ENCODE measurements at regions not wholly inside any gene's neighbourhood (a gene's known extent, or its start where the extent isn't known, plus 50 kb on each side); places are given as distances from the start of the nearest gene placed in this dataset.

DNA sequence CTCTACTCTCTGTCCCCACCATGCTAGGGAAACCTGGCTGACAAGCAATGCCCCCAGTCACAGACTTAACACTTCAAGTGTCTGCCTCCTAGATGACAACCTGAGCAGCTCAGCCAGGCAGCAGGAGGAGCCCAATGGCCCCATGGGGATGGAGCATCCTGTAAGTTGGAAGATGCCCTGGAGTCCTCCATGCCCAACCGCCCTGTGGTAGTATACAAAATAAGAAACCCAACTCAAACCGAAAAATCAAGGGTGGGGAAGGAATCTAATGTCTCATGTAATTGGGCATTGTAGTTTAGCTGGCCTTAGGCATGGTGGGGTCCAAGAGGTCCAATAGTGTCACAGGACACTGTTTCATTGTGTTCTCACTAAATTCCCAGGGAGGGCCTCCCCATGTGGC, 104.0 kb downstream of the AIPL1 start:
- no peak overlapping the region for H3K27ac Mint-ChIP-seq
- H3K27me3 Mint-ChIP-seq (ENCODE audit: low read depth, poor library complexity), result peaks cover 25% of the 10 kb centered on the region
- no peak for DNase-seq
- TF ChIP-seq, protein P1, sequence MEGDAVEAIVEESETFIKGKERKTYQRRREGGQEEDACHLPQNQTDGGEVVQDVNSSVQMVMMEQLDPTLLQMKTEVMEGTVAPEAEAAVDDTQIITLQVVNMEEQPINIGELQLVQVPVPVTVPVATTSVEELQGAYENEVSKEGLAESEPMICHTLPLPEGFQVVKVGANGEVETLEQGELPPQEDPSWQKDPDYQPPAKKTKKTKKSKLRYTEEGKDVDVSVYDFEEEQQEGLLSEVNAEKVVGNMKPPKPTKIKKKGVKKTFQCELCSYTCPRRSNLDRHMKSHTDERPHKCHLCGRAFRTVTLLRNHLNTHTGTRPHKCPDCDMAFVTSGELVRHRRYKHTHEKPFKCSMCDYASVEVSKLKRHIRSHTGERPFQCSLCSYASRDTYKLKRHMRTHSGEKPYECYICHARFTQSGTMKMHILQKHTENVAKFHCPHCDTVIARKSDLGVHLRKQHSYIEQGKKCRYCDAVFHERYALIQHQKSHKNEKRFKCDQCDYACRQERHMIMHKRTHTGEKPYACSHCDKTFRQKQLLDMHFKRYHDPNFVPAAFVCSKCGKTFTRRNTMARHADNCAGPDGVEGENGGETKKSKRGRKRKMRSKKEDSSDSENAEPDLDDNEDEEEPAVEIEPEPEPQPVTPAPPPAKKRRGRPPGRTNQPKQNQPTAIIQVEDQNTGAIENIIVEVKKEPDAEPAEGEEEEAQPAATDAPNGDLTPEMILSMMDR (IDR thresholded peaks at IDR 0.05), result no peak
- H3K4me1 Mint-ChIP-seq, result no peaks in the 10 kb centered on the region
- no peaks in the 10 kb centered on the region for H3K36me3 Mint-ChIP-seq (ENCODE audit: low read depth)
- no peaks in the 10 kb centered on the region for H3K9me3 Mint-ChIP-seq
- H3K4me3 Mint-ChIP-seq, result no peak overlapping the region

DNA sequence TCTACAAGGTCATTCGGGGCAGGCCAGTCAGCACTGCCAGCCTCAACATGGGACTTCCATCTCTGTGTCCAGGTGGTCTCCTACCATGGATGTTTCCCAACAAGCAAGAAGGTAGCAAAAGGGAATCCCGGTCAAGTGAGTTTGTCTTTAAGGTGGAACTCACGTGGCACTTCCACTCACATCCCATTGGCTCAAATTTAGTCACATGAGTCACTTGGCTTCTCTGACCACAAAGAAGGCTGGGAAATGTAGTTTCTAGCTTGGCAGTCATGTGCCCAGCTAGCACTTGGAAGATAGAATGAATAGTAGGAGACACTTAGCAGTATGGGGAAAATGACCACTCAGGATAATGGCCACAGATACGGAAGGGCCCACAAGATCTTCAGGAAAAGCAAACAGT, 106.6 kb downstream of the AIPL1 start:
- Mint-ChIP-seq H3K27me3 (ENCODE audit: low read depth, poor library complexity) (peaks cover 24% of the 10 kb centered on the region), H3K4me1 (no peaks in the 10 kb centered on the region), H3K9me3 (no peaks in the 10 kb centered on the region), H3K36me3 (ENCODE audit: low read depth) (no peaks in the 10 kb centered on the region), H3K4me3 (no peak overlapping the region), H3K27ac (no peak overlapping the region)
- TF ChIP-seq, protein P1 (IDR thresholded peaks at IDR 0.05), result no peak
- DNase-seq, result no peak

DNA sequence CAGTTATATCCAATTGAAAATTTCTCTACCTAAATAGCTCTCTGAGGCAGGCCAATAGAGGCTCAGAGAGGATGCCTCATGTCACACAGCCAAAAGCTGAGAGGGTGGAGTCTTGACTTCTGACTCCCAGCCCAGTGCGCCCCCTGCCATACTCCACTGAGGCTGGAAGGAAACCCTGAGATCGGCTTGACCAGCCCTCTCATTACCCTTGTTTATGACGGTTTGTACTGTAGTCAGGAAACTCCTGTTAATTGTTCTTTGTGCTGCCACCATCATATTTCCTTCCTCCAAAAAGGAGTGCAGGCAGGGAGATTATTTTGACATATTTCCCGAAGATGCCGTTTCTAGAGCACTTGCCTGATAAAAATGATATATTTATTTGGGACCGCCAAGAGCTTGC, 107.9 kb downstream of the AIPL1 start:
- Mint-ChIP-seq H3K27me3 (ENCODE audit: low read depth, poor library complexity) (peaks cover 22% of the 10 kb centered on the region), H3K27ac (no peak overlapping the region)
- DNase-seq, result no peak

DNA sequence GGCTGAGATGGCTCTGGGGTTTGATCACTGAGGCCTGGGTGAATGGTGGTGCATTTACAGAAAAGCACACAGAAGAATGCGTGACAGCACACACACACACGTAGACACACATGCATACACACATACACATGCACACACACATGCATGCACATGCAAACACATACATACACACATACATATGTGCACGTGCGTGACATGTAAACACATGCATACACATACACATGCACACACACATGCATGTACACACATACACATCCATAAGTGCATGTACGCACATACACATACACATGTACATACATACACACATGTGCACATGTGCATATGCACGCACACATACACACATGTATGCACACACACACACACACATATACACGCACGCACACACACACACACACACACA, 108.4 kb downstream of the AIPL1 start:
- no peak overlapping the region for H3K4me3 Mint-ChIP-seq
- H3K27ac Mint-ChIP-seq, result no peak overlapping the region
- H3K4me1 Mint-ChIP-seq, result no peaks in the 10 kb centered on the region
- no peaks in the 10 kb centered on the region for H3K36me3 Mint-ChIP-seq (ENCODE audit: low read depth)
- H3K27me3 Mint-ChIP-seq (ENCODE audit: low read depth, poor library complexity), result peaks cover 27% of the 10 kb centered on the region
- DNase-seq, result no peak
- TF ChIP-seq, protein P1 (IDR thresholded peaks at IDR 0.05), result no peak
- H3K9me3 Mint-ChIP-seq, result no peaks in the 10 kb centered on the region

More for the DNA sequence above, 107.9 kb downstream of the AIPL1 start:
- H3K36me3 Mint-ChIP-seq (ENCODE audit: low read depth), result no peaks in the 10 kb centered on the region
- no peak overlapping the region for H3K4me3 Mint-ChIP-seq
- TF ChIP-seq, protein P1 (IDR thresholded peaks at IDR 0.05), result no peak
- no peaks in the 10 kb centered on the region for H3K9me3 Mint-ChIP-seq
- H3K4me1 Mint-ChIP-seq, result no peaks in the 10 kb centered on the region

DNA sequence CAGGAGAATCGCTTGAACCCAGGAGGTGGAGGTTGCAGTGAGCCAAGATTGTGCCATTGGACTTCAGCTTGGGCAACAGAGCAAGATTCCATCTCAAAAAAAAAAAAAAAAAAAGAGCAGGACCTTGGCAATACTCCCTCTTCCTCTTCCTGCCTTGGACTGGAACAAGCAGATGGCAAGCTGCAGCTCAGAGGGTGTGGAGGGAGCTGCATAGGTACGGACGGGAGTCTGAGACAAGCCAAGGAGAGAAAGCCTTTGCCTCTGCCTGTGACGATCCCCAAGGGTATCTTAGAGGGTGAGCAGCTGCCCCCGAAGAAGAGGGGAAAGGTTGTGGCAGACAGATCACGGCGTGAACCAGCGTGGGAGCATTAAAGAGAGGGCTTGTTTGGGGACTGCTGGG, 109.2 kb downstream of the AIPL1 start:
- no peak overlapping the region for H3K4me3 Mint-ChIP-seq

DNA sequence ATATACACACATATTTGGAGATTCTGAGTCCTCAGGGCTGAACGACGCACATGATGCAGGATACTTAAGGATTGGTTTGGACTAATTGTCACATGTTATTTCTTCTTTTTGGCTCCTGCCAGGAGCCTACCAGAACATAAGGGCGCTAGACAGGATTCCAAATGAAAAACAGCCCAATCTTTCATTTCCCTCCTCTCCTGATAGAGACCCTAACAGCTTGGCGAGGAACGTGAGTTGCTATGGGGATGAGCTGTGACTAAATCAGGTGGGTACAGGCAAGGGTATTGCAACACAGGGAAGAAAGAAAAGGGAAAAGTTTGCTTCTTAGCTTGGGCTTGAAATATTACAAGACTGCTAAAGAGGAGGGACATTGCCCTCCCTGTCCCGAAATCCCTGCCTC, 109.9 kb downstream of the AIPL1 start:
- no peaks in the 10 kb centered on the region for H3K9me3 Mint-ChIP-seq
- TF ChIP-seq, protein P1 (IDR thresholded peaks at IDR 0.05), result no peak
- H3K4me3 Mint-ChIP-seq, result no peak overlapping the region
- DNase-seq, result no peak
- no peaks in the 10 kb centered on the region for H3K36me3 Mint-ChIP-seq (ENCODE audit: low read depth)
- no peak overlapping the region for H3K27ac Mint-ChIP-seq
- H3K27me3 Mint-ChIP-seq (ENCODE audit: low read depth, poor library complexity), result peaks cover 23% of the 10 kb centered on the region
- H3K4me1 Mint-ChIP-seq, result no peaks in the 10 kb centered on the region

More for the DNA sequence above, 109.2 kb downstream of the AIPL1 start:
- H3K27me3 Mint-ChIP-seq (ENCODE audit: low read depth, poor library complexity), result peaks cover 23% of the 10 kb centered on the region
- H3K36me3 Mint-ChIP-seq (ENCODE audit: low read depth), result no peaks in the 10 kb centered on the region
- no peak for DNase-seq
- TF ChIP-seq, protein P1 (IDR thresholded peaks at IDR 0.05), result no peak
- H3K9me3 Mint-ChIP-seq, result no peaks in the 10 kb centered on the region
- H3K27ac Mint-ChIP-seq, result no peak overlapping the region
- H3K4me1 Mint-ChIP-seq, result no peaks in the 10 kb centered on the region

All from nephron progenitor cell (in vitro differentiated cells).